T-helper 22 cell (primary cell): ENCODE measurements at regions not wholly inside any gene's neighbourhood (a gene's known extent, or its start where the extent isn't known, plus 50 kb on each side); places are given as distances from the start of the nearest gene placed in this dataset.

ENCODE experiments used
- DNase-seq: peaks from one replicate; pipeline ENCODE4 v3.0.0-alpha.2; 2020; ENCODE audit warnings: low read depth

- no peak for DNase-seq
Measured at GRCh38 chr2:38450509-38450908, 73.4 kb upstream of the ATL2 start.

DNA sequence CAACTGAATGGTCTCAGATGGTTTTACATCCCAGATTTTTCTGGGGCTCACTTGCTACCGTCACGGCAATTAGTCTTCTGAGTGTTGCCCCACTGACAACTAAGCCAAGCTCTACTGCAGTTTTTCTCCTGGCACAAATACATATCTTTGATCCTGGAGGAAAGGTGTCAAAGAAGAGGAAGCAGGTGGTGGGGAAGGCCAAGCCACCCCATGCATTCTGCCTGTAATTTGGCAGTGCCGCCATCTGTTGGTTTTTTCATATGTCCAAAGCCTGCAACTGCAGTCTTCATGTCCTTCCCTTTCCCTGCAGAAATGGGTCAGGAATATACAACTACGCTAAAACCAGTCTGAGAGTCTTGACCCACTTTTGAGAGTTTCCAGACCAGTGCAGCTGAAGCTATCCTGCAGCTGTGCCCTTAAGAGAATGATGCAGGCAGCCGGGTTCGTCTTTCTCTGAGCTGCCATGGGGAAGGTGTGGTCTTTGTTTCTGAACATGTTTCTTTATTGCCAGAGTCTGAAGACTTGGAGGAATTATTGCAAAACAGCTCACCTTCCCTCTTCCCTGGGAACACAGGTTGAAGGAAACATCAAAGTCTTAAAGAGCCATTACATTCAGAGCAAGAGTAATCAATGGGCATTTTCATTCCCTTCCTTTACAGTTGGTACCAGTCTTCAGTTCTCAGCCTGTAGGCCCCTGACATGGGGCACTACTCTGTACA lies 71.8 kb upstream of the ATL2 start:
- DNase-seq: no peak

- no peak for DNase-seq
Measured at GRCh38 chr2:38446906-38447561, 70.0 kb upstream of the ATL2 start.

DNA sequence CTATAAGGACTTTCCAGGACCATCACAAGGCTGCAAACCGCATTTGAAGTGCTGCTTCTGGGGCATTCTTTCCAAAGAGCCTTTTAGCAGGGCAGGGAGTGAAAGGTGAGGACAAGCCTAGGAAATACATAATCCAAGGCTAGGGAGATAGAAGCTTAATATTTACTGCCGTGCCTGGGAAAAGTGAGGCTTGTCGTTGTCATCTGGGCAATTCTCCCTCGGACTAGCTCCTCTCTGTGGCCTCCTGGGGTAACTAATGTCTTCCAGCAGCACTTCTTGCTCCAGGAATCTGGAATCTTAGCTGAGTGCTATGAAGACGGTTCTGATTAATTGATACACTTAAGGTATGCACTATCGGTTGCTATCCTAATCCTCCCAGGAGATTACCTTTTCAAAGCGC lies 69.3 kb upstream of the ATL2 start:
- no peak for DNase-seq

DNA sequence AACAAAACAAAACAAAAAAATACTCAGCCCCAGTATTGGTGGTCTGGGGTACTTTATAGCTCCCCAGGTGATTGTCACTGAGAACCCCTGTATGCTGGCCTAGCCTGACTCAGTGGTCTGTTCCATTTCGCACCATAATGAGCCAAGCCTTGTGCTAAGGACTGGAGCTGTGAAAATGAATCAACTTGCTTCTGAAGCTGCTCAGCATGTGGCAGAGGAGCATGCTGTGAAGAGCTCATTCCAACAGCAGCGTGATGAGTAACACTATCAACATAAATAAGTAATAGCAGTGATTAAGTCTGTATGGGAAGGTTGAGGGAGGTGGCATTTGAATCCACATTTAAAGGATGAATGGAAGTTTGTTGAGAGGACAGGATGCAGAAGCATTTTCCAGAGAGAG lies 67.2 kb upstream of the ATL2 start:
- DNase-seq: no peak

- no peak for DNase-seq
Measured at GRCh38 chr2:38442643-38443541, 65.8 kb upstream of the ATL2 start.

DNA sequence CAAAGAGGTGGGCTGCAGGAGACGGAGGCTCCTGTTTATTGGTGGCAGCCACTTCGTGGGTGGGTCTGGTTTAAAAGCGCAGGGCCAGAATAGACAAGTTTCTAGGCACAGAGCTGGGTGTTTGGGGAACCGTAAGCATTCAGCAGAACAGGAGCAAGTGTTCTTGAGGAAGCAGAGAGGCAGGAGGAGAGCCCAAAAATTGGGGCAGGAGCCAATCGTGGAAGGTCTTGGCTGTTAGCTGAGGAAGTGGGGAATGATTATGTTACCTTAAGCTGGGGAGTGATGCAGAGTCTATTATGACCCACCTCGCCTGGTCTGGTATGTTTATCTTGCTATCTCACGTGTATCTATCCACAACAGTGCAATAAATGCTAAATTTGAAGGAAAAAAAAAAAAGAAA lies 64.3 kb upstream of the ATL2 start:
- DNase-seq: no peak

DNA sequence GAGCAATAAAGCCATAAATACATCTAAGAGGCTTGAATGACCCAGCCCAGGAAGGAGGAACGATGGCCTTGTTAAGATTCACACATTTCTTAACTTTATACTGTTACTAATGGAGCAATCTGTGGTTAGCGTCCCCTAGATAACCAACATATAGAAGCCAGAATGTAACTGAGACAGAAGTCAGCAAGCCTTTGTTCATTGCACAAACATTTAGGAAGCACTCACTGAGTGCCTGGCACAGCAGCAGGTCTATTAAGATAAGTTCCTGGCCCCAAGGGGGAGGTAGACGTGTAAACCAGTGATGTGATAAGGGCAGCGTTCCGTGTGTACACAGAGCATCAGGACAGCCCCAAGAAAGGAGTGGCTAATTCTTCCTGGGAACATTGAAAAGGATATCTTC lies 63.6 kb upstream of the ATL2 start:
- no peak for DNase-seq

DNA sequence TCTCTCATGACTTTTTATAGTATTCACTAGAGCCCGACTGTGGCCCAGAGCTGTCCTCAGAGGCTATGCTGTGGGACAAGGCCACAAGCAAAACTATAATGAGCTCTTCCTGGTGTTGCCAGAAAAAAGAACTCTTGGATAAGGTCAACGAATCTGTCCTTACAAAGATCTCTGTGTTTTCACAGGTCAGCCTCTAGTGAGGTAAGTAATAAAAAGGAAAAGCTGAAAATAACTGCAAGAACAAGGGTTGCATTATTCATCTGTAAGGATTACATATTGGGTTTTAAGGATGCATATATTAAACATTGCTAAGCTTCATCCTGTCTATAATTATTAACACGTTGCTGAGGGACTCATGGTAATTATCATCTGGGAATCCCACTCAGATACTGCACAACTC lies 62.8 kb upstream of the ATL2 start:
- no peak for DNase-seq

GRCh38 chr2:38438883-38439612 lies 62.0 kb upstream of the ATL2 start:
- DNase-seq: no peak

GRCh38 chr2:38438133-38438882 lies 61.2 kb upstream of the ATL2 start:
- no peak for DNase-seq

DNA sequence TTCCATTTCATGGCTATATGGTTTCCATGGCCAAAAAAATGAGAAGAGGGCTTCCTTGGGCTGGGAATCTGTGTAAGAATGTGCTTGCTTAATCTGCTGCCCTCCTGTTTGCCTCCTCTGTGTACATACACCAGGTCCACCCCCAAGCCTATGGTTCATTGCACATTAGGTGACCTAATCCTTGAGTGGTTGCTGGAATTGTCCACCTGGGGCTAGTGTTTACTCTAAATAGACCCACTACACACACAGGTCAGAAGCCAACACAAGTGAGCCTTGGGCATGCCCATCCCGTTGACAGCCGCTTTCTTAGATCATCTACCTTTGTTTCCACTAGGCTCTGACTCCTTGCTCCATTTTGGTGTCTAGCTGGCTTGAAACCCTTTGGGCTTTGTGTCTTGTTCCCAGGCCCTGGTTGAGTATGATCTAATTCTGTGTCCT lies 59.2 kb upstream of the ATL2 start:
- no peak for DNase-seq

- no peak for DNase-seq
Measured at GRCh38 chr2:38435775-38436174, 58.7 kb upstream of the ATL2 start.

DNA sequence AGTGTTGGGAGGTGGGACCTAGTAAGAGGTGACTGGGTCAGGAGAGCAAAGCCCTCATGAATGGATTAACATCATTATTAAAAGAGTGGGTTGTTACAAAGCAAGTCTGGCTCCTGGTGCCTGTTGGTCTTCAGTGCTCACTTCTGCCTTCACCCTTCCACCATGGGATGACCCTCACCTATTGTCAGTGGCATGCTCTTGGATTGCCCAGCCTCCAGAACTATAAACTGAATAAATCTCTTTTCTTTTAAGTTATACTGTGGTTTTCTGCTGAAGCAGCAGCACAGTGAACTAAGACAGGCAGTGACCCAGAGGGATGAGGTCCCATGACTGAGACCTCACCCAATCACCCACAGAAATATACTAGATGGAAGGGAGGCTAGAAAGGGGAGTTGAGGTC lies 57.5 kb upstream of the ATL2 start:
- DNase-seq: no peak

GRCh38 chr2:38433607-38433975 lies 56.5 kb upstream of the ATL2 start:
- no peak for DNase-seq

GRCh38 chr2:38432820-38433606 lies 55.9 kb upstream of the ATL2 start:
- no peak for DNase-seq

DNA sequence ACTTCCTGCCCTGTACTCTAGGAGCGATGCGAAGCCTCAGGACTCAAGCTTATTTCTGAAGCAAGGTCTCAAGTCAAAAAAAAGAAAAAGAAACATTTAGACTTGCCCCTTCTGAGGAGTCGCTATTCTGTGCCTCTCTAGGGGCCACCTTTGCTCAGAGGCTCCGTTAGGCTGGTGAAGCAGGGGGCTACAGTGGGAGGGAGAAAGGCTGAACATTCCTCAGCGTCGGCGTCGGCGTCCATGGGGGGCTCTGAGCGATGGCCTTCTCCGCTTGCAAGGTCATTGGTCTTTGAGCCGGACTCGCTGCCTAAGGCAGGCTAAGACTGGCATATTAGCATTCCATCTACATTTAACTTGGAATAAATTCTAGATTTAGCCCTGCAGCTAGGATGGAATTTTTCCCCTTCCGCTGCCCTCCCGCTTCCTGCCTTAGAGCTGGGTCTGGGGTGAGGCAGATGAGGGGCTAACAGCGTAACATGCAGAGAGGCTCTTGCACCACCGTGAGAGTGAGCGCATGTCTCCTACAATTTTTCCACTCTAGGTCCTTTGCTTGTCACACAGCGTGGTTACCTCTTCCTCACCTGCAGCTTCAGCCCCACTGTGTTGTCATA lies 53.6 kb upstream of the ATL2 start:
- no peak for DNase-seq

- no peak for DNase-seq
Measured at GRCh38 chr2:38430196-38430595, 53.1 kb upstream of the ATL2 start.

- DNase-seq: no peak
Measured at GRCh38 chr2:38427936-38428335, 50.9 kb upstream of the ATL2 start.

DNA sequence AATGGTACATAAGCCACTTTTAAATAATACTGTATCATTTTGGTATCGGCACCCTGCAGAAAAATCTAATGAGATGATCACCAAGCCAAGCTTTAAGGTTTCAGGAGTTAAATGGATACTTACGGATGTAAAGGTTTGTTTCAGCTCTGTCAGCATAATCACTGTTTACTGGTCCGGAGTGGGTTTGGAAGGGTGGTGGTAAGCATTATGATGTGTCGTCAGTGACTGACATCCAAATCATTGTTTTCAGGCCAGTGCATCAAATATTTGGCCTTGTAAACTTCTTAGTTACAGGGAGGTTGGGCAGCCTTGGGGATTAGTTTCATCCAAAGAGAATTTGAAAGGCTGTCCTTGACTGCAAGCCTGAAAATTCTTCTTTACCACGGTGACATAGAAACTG lies 50.0 kb upstream of the ATL2 start:
- no peak for DNase-seq
